ENCODE measurements at regions not wholly inside any gene's neighbourhood (a gene's known extent, or its start where the extent isn't known, plus 50 kb on each side); places are given as distances from the start of the nearest gene placed in this dataset.

DNA sequence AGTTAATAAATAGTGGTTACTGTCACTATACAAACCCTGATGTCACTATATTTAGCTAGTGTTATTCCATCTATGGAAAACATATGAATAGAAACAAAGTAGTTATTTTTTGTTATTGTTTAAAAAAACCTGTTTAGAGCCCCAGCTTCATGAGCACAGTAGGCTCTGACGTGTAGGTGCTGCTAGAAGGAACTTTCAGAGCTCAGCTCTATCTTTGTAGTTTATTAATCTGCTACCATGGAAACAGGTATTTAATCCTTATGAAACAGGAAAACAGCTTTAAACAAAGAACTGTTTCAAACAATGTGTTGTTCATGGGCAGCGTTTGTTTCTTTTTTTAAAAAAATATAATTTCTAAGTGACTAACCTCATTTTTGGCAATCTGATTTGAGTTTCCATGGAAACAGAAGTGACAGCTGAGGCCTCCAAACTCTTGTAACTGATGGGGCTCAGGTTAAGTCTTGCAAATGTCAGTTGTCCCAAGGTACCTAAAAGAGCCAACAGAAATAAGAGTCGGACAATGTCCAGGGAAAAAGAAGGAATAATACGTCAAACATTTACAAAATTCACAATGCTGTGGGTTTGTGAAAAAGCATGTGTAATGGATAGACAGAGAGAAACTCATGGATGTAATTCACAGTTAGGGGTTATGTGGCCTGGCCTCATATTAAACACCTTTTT is 162.0 kb upstream of the C21orf91 start:
- WGBS, 2 donors = 54 to 55% methylated on average over 4 of the region's 4 CpGs

GRCh38 chr21:17979763-17980162 is 160.6 kb upstream of the C21orf91 start:
- intact Hi-C loops (cut with DNase I) = no loop called here
- DNase-seq (no peak), ATAC-seq (peak in 1 of 8 donors; percentile 34)
- peak overlapping the region in 3 of 10 donors; percentile 41 to 59 (median 45) for H3K27ac ChIP-seq
- H3K4me3 ChIP-seq = no peak overlapping the region
- no peaks in the 10 kb centered on the region for H3K36me3 ChIP-seq
- no peak for TF ChIP-seq CTCF (IDR thresholded peaks at IDR 0.05)
- H3K4me1 ChIP-seq = peaks cover 0 to 27% (median 0%) of the 10 kb centered on the region in 9 donors
- WGBS, 2 donors = 51 to 65% methylated on average over 1 of the region's 1 CpG
- H3K9me3 ChIP-seq = no peaks in the 10 kb centered on the region
- H3K27me3 ChIP-seq = no peaks in the 10 kb centered on the region

More for the DNA sequence above, 162.0 kb upstream of the C21orf91 start:
- Histone ChIP-seq H3K9me3 (no peaks in the 10 kb centered on the region), H3K36me3 (no peaks in the 10 kb centered on the region), H3K4me3 (no peak overlapping the region), H3K27me3 (no peaks in the 10 kb centered on the region), H3K4me1 (peaks cover 0 to 27% (median 0%) of the 10 kb centered on the region in 9 donors), H3K27ac (peak overlapping the region in 4 of 10 donors; percentile 9 to 59 (median 51))
- DNase-seq = no peak
- peak in 3 of 8 donors; percentile 35 to 68 (median 65) for ATAC-seq
- TF ChIP-seq CTCF (IDR thresholded peaks at IDR 0.05) = no peak
- intact Hi-C loops (cut with DNase I) = no loop called here

GRCh38 chr21:17978895-17979294 is 159.7 kb upstream of the C21orf91 start:
- intact Hi-C loops (cut with DNase I) = no loop called here
- 82 to 83% methylated on average over 3 of the region's 3 CpGs for WGBS, 2 donors
- DNase-seq (no peak), ATAC-seq (no peak)
- Histone ChIP-seq H3K9me3 (no peaks in the 10 kb centered on the region), H3K4me3 (no peak overlapping the region), H3K27me3 (no peaks in the 10 kb centered on the region), H3K4me1 (peaks cover 0 to 27% (median 0%) of the 10 kb centered on the region in 9 donors), H3K27ac (peak overlapping the region in 1 of 10 donors; percentile 59), H3K36me3 (no peaks in the 10 kb centered on the region)
- TF ChIP-seq CTCF (IDR thresholded peaks at IDR 0.05) = no peak

DNA sequence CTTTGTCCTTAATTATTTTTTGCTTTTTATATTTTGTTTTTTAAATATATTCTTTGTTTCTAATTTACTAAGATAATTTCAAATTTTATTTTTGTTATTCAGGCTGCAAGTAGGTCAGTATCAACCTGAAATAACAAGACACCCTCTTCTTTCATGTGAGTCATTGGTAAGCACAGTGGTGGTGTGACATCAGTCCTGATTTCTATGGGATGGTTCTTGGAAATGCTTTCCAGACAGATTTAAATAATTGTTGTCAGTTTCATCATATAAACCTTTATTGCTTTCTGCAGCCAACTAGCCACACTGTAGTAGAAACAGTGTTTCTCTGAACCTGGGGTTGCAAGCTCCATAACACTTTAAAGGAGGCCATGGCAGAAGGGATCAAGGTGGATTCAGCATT is 157.5 kb upstream of the C21orf91 start:
- TF ChIP-seq CTCF (IDR thresholded peaks at IDR 0.05) = no peak
- no peak overlapping the region for H3K27ac ChIP-seq
- intact Hi-C loops (cut with DNase I) = no loop called here
- H3K27me3 ChIP-seq = no peaks in the 10 kb centered on the region
- no peak overlapping the region for H3K4me3 ChIP-seq
- DNase-seq = no peak
- H3K4me1 ChIP-seq = peaks cover 0 to 26% (median 0%) of the 10 kb centered on the region in 9 donors
- no peaks in the 10 kb centered on the region for H3K9me3 ChIP-seq
- H3K36me3 ChIP-seq = no peaks in the 10 kb centered on the region
- ATAC-seq = no peak
